Hippocampal formation (tissue), 2 donors: ENCODE measurements at regions not wholly inside any gene's neighbourhood (a gene's known extent, or its start where the extent isn't known, plus 50 kb on each side); places are given as distances from the start of the nearest gene placed in this dataset.
"Not testable (repeated sequence)": the region's sequence is repeated elsewhere in the genome, so short reads cannot be mapped to it uniquely, and the experiment has no call there.

Experiments used
- DNase-seq, 2 donors: peaks; one replicate each; lab custom pipeline; 2025; lab: John Stamatoyannopoulos, UW

DNA sequence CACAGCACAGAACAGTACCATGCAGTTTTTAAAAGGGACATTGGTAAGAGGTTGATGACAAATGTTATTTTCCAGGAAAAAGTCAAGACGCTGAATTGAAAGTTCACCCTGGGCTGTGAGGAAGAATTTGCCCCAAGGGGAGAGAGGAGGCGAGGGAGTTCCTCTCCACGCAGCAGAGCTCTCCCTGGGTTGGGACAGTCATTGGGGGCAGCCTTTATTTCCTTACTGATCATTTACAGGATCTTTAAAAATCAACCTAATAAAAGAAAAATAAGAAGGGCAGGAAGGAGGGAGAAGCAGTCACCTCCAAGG lies 49.9 kb upstream of the WNT7B start:
- no peak for DNase-seq

DNA sequence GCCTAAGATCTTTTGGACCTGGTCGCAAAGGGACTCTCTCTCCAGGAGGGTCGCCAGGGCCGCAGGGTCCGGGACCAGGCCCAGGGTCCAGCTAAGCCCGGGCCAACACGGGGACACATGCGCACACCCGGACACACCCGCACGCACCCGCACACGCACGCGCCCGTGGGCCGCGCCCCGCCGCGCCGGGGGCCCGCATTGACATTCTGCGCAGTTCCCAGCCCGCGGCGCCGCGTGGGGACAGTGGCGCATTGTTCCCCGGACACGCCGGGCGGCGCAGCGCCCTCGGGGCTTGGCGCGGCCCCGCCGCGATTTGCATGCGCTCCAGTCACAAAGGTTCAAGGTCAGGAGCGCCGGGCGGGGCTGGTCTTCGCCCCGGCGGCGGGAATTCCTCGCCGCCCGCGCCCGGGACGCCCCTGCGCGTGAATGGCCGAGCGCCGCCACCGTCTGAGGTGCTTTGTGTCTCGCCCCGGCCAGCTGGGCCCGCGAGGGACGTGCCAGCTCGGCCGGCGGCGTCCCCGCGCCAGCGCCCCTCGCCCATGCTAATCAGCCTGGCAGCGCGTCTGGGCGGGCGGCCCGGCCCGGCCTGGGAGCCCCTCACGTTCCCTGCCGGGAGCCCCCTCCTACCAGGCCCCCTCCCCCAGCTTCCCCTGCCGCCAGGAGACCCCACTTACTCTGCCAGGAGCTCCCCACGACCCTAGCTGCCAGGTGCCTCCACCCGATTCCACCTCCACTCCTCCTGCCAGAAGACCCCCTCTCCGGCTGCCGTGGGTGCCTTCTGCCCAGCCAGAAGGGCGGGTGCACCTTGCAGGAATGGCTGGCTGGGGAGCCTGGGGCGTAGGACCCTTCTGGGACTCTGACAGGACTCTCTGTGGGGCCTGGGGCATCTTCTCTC lies 50.5 kb upstream of the WNT7B start:
- peak; percentile 68 to 79 for DNase-seq

GRCh38 chr22:46028106-46028991 lies 51.4 kb upstream of the WNT7B start:
- no peak for DNase-seq

- DNase-seq = no peak
Observed at GRCh38 chr22:46029036-46029435, 52.1 kb upstream of the WNT7B start.

DNA sequence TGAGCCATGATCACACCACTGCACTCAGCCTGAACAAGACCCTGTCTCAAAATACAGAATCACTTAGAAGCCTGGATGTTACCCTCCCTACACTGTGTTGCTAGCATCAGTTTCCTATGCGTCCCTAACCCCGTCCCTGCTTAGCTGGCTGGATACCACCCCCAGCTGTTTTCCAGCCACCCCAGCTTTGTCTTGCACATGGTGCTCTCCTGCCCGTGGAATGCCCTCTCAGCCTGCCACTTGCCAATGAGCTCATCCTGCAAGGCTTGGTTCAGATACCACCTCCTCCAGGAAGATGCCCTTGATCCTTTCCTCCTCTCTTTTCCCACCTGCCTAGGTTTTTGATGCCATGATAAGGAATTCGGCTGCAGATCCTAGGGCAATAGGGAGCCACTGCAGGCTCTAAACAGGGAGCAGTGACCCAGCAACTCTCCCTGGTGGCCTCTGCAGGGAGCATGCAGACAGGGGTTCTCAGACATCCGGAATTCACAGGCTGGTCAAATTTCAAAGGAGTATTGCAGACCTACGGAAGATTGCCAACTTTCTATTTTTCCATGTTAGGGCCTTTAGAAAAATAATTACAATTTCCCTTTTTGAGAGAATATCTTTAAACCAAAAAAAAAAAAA lies 52.7 kb upstream of the WNT7B start:
- no peak for DNase-seq

DNA sequence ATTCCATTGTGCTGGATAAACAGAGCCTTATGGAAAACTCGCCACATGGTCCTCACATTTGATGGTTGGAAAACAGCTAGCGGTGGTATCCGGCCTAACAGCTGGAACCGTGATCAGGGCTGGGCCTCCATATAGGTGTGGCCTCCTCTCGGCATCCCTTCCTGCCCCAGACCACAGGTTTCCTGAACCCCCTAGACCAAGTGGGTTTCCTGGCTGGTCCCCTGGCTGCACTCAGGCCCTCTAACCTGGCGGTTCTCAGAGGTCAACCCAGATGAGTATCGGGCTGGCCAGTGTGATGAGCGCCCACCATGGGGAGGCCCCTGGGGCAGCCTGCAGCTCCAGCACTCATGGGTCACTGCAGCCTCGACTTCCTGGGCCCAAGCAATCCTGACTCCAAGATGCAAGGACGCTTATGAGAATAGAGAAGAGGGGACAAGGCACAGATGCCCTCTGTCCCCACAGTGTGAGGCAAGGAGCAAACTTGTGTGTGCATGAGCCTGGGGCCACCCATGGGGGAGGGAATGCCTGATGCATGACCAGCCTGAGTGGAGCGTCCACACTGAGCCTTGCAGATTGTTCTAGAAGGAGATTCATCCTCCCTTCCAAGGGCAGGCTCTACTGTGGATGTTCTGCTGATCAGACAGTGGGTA lies 53.4 kb upstream of the WNT7B start:
- no peak for DNase-seq

- DNase-seq = no peak
Observed at GRCh38 chr22:46031066-46031465, 54.1 kb upstream of the WNT7B start.

GRCh38 chr22:46031557-46031956 lies 54.6 kb upstream of the WNT7B start:
- no peak for DNase-seq

DNA sequence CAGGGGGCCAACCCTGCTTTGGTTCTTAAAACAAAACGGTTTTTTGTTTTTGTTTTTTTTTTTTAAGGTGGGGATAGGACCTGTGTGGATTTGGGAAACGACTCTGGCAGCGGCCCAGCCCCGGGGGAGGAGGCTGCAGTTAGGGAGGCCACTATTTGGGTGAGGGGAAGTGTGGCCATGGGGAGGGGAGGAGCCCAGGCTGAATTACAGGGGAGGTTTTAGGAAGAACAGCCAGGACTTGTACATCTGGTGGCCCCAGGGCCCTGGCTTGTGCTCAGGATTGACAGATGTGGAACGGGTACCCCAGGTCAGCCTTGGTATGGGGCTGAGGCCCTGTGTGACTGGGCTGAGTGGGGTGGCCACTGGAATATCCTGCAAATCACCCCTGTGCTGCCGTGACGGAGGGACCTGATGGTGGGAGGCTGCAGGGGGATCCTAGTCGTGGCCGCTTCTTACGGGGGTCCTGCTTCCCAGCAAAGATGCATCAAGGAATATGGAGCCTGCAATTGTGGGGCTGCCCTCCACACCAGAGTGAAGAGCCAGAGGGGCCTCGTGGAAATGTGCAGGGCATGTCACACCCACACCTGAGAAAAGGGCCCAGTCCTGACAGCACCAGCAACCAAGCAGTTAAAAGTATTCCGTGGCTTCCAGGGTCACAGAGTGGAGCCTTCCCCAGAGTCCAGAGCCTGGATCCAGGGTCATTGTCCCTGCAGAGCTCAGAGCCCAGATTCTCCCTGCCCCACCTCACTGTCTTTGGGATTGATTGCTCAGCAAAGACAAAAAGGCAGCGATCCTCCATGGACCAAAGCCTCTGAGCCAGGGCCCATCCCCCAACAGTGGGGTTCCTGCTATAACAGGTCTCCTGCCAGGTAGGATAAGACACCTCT lies 55.2 kb upstream of the WNT7B start:
- no peak for DNase-seq

- DNase-seq = no peak
Observed at GRCh38 chr22:46033256-46034200, 56.6 kb upstream of the WNT7B start.

- not testable (repeated sequence) for DNase-seq
Observed at GRCh38 chr22:46034480-46034879, 57.5 kb upstream of the WNT7B start.

DNA sequence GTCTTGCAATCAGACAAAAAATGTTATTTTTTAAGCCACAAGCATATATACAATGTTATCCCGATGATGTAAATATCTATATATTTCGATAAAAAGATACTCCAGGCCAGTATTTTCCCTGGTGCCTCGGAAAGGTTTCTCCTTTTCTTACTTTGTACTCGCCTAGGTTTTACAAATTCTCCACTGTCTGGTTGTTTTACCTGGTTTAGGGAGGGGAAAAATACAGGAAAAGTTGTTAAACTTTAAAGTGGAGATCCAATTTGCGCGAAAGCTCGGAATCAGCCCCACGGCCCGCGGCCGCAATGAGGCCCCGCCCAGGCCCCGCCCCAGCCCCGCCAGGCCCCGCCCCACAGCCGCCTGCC lies 58.4 kb upstream of the WNT7B start:
- DNase-seq = no peak

DNA sequence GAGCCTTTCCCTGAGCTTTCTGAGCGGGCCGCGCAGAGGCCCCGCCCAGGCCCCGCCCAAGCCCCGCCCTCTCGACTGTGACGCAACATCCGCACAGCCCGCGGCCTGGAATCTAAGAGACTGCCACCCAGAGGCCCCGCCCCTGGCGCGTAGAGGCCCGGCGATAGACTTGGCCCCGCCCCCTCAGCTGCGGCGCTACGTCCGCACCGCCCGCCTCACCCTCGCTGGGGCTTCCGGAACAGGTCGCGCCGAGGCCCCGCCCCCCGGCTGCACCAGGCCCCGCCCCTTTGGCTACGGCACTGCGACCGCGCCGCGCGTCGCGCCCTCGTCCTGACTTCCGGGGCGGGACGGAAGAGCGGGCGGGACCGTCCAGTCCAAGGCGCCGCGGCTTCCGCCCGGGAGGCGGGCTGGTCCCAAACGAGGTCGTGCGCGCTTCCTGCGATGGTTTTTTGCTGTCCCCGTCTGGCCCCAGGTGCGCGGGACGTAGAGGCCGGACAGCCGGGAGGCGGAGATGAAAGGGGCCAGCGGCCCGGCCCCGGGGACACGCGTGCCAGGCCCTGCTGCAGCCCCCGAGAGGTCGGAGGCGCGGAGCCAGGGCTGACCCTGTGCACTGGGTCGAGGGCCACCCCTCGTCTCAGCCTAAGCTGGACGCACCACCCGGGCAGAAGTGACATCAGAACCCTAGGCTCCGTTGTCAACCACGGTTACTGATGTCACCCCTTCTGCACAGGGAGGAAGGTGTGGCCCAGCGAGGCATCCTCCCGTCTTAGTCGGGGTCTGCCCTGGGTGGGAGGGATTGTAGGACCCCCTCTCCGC lies 59.0 kb upstream of the WNT7B start:
- peak; percentile 99 to 100 for DNase-seq

DNA sequence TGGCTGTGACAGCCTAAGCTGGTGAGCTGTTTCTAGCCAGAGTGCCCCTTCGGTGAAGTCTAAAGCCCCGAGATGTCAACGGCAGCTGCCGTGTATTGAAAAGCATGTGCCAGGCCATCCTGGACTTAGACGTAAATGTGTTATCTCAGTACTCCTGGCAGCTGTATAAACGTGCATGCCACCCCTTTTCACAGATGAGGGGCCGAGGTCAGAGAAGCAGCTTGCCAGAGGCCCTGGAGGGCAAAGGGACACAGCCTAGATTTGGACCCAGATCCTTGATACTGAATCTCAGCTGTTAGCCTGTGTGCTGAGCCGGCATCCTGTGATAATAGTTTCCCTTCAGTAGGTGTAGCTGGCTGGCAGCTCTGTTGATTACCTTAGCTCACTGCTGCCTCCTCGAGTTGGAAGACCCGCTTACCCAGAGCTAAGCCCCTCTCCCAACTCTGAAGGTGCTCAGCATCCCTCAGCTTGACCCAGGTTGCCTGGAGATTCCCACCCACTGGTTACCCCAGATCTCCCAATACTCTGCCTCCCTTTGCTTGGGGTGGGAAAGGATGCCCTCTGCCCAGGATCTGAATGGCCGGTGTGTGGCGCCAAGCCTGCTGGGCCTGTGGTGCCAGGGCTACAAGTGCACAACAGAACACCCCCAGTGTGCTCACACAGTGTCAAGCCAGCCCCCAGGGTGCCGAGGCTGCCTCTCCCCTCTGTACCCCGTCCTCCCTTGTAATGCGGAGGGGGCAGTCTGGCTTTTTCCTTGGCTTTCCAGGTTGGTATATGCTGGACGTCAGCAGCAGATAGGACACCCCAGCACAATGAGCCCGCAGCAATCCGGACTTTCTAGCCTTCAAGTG lies 59.8 kb upstream of the WNT7B start:
- DNase-seq = peak in 1 of 2 donors; percentile 27

DNA sequence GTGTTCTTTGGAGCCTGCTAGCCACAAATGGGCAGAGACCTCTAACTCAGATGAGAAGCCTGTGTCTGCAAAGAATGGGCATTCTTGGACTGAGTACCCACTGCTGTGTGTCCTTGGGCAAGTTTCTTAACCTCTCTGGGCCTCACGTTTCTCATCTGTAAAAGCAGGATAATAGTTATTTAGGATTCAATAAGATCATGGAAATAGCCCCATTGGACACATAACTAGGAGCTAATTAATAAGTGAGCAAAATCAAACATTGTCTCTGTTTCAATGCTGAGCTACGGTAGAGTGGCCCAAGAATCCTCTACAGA lies 61.2 kb upstream of the WNT7B start:
- DNase-seq = no peak

GRCh38 chr22:46038516-46039430 lies 61.8 kb upstream of the WNT7B start:
- DNase-seq = no peak

DNA sequence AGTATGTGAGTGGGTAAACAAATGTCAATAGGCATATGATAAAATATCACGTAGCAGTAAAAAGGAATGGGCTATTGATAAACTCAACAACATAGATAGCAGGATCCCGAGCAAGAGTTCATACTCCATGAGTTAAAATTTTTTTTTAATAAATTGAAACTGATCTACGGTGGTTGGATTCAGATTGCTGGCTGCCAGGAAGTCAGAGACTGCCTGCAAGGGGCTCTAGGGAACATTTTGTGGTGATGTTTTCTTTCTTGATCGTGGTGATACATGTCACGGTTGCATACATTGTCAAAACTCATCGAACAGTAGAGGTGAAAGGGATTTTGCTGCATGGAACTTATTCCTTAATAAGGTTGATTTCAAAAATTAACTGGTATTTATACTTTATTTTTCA lies 62.6 kb upstream of the WNT7B start:
- DNase-seq = no peak
